SK-N-SH treated with all-trans-retinoic acid at 6 μM for 48 hours (cell line): ENCODE measurements at regions not wholly inside any gene's neighbourhood (a gene's known extent, or its start where the extent isn't known, plus 50 kb on each side); places are given as distances from the start of the nearest gene placed in this dataset.

Experiments
- ATAC-seq: fragments of 200-7000 bp; cut with Tn5 transposase; 3 replicates; pipeline ENCODE4 v1.9.1; 2020; ENCODE audit warnings: mild to moderate bottlenecking, moderate library complexity
- ARNTL ChIP-seq: fragments of 450-650 bp; formaldehyde crosslinking; IDR thresholded peaks from 2 replicates; pipeline ENCODE4 v1.5.0; 2020; ENCODE audit warnings: low read depth, mild to moderate bottlenecking, moderate library complexity, borderline replicate concordance
- BACH2 ChIP-seq: fragments of 250-450 bp; sonication (Bioruptor Pico); IDR thresholded peaks from 2 replicates; pipeline ENCODE4 v1.9.0; 2021; ENCODE audit warnings: mild to moderate bottlenecking, borderline replicate concordance
- CSDC2 ChIP-seq: fragments of 250-450 bp; sonication (Bioruptor Pico); IDR thresholded peaks from 2 replicates; pipeline ENCODE4 v1.5.0; 2020; ENCODE audit warnings: mild to moderate bottlenecking, moderate library complexity
- CSRNP3 ChIP-seq: fragments of 250-450 bp; sonication (Bioruptor Pico); IDR thresholded peaks from 2 replicates; pipeline ENCODE4 v1.5.1; 2021; ENCODE audit warnings: mild to moderate bottlenecking, moderate library complexity
- ESRRG ChIP-seq: fragments of 250-450 bp; sonication (Bioruptor Pico); IDR thresholded peaks from 2 replicates; pipeline ENCODE4 v1.6.1; 2021; ENCODE audit warnings: mild to moderate bottlenecking
- GLIS3 ChIP-seq: fragments of 250-450 bp; sonication (Bioruptor Pico); IDR thresholded peaks from 2 replicates; pipeline ENCODE4 v1.5.0; 2020; ENCODE audit warnings: mild to moderate bottlenecking, moderate library complexity
- ISL1 ChIP-seq: fragments of 250-450 bp; sonication (Bioruptor Pico); IDR thresholded peaks from 2 replicates; pipeline ENCODE4 v2.1.2; 2022; ENCODE audit warnings: mild to moderate bottlenecking, moderate library complexity
- OSR1 ChIP-seq: fragments of 250-450 bp; sonication (Bioruptor Pico); IDR thresholded peaks from 2 replicates; pipeline ENCODE4 v1.8.0; 2022; ENCODE audit warnings: moderate library complexity, mild to moderate bottlenecking, inconsistent platforms
- PATZ1 ChIP-seq: fragments of 250-450 bp; sonication (Bioruptor Pico); IDR thresholded peaks from 2 replicates; pipeline ENCODE4 v1.8.0; 2020; ENCODE audit warnings: mild to moderate bottlenecking, moderate library complexity, borderline replicate concordance
- POU6F1 ChIP-seq: fragments of 250-450 bp; sonication (Bioruptor Pico); IDR thresholded peaks from 2 replicates; pipeline ENCODE4 v1.8.0; 2021; ENCODE audit warnings: low read depth, mild to moderate bottlenecking, moderate library complexity, borderline replicate concordance
- PPARA ChIP-seq: fragments of 250-450 bp; sonication (Bioruptor Pico); IDR thresholded peaks from 2 replicates; pipeline ENCODE4 v1.5.0; 2020; ENCODE audit warnings: mild to moderate bottlenecking, borderline replicate concordance
- RARB ChIP-seq: fragments of 250-450 bp; sonication (Bioruptor Pico); IDR thresholded peaks from 2 replicates; pipeline ENCODE4 v1.8.0; 2021; ENCODE audit warnings: mild to moderate bottlenecking, moderate library complexity
- SNAI2 ChIP-seq: fragments of 250-450 bp; sonication (Bioruptor Pico); IDR thresholded peaks from 2 replicates; pipeline ENCODE4 v1.5.0; 2020; ENCODE audit warnings: mild to moderate bottlenecking, moderate library complexity
- TCF4 ChIP-seq: fragments of 250-450 bp; sonication (Bioruptor Pico); IDR thresholded peaks from 2 replicates; pipeline ENCODE4 v1.8.0; 2021; ENCODE audit warnings: mild to moderate bottlenecking, moderate library complexity, borderline replicate concordance
- TOX ChIP-seq: fragments of 250-450 bp; sonication (Bioruptor Pico); IDR thresholded peaks from 2 replicates; pipeline ENCODE4 v1.8.0; 2021; ENCODE audit warnings: mild to moderate bottlenecking, moderate library complexity, borderline replicate concordance
- TSHZ2 ChIP-seq: fragments of 250-450 bp; sonication (Bioruptor Pico); IDR thresholded peaks from 2 replicates; pipeline ENCODE4 v1.5.0; 2020; ENCODE audit warnings: mild to moderate bottlenecking, moderate library complexity
- ZC3H10 ChIP-seq: fragments of 250-450 bp; sonication (Bioruptor Pico); IDR thresholded peaks from 2 replicates; pipeline ENCODE4 v1.5.1; 2021; ENCODE audit warnings: mild to moderate bottlenecking, moderate library complexity
- ZFP3 ChIP-seq: fragments of 250-450 bp; sonication (Bioruptor Pico); IDR thresholded peaks from 2 replicates; pipeline ENCODE4 v1.5.0; 2020; ENCODE audit warnings: mild to moderate bottlenecking, moderate library complexity
- ZFP30 ChIP-seq: fragments of 450-650 bp; formaldehyde crosslinking; IDR thresholded peaks from 2 replicates; pipeline ENCODE4 v1.5.0; 2022; ENCODE audit warnings: mild to moderate bottlenecking, moderate library complexity
- ZNF565 ChIP-seq: fragments of 450-650 bp; formaldehyde crosslinking; conservative IDR thresholded peaks from 2 replicates; pipeline ENCODE4 v1.5.0; 2020; ENCODE audit warnings: low read depth, mild to moderate bottlenecking, moderate library complexity
- ZNF70 ChIP-seq: fragments of 450-650 bp; formaldehyde crosslinking; IDR thresholded peaks from 2 replicates; pipeline ENCODE4 v1.5.0; 2020; ENCODE audit warnings: mild to moderate bottlenecking, moderate library complexity
- ZNF8 ChIP-seq: fragments of 450-650 bp; formaldehyde crosslinking; IDR thresholded peaks from 2 replicates; pipeline ENCODE4 v1.5.0; 2020; ENCODE audit warnings: mild to moderate bottlenecking, moderate library complexity
- TF ChIP-seq, protein P1 (sequence below): fragments of 250-450 bp; sonication (Bioruptor Pico); IDR thresholded peaks from 2 replicates; pipeline ENCODE4 v1.5.1; 2020; ENCODE audit warnings: low read depth, mild to moderate bottlenecking, moderate library complexity

GRCh38 chr5:72000707-72001106 lies 106.6 kb upstream of the MAP1B start:
- ATAC-seq = no peak
- TF ChIP-seq TCF4 (CRISPR knock-in tag) (no peak), TOX (CRISPR knock-in tag) (no peak), CSDC2 (no peak), ESRRG (no peak), ZFP30 (CRISPR knock-in tag) (no peak), ZFP3 (CRISPR knock-in tag) (no peak), POU6F1 (CRISPR knock-in tag) (no peak), TSHZ2 (CRISPR knock-in tag) (no peak), ISL1 (CRISPR knock-in tag) (no peak), GLIS3 (no peak), OSR1 (CRISPR knock-in tag) (no peak), BACH2 (CRISPR knock-in tag) (no peak), PPARA (CRISPR knock-in tag) (no peak), ZNF565 (CRISPR knock-in tag) (no peak), RARB (CRISPR knock-in tag) (no peak), PATZ1 (CRISPR knock-in tag) (no peak), ARNTL (CRISPR knock-in tag) (no peak), ZNF8 (CRISPR knock-in tag) (no peak)
- TF ChIP-seq, protein P1, sequence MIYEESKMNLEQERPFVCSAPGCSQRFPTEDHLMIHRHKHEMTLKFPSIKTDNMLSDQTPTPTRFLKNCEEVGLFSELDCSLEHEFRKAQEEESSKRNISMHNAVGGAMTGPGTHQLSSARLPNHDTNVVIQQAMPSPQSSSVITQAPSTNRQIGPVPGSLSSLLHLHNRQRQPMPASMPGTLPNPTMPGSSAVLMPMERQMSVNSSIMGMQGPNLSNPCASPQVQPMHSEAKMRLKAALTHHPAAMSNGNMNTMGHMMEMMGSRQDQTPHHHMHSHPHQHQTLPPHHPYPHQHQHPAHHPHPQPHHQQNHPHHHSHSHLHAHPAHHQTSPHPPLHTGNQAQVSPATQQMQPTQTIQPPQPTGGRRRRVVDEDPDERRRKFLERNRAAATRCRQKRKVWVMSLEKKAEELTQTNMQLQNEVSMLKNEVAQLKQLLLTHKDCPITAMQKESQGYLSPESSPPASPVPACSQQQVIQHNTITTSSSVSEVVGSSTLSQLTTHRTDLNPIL (CRISPR knock-in tag) = no peak

DNA sequence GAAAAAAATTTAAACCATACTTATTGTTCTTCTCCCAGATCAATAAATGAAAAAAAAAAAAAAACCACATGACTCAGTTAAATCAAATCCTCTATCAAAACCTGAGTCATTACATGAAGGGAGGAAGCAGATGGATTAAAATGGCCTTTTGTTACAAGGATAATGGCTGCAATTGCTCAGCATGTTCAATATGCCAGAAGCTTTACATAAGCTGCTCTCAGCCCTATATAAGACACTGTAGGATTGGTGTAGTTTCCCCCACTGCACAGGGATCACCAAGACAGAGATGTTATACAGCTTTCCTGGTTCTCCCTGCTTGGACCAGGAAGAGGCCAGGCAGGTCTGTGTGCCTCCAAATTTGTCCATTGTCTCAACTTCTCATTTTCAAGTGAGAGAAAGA lies 101.6 kb upstream of the MAP1B start:
- TF ChIP-seq ESRRG (no peak), ISL1 (CRISPR knock-in tag) (no peak), TCF4 (CRISPR knock-in tag) (no peak), RARB (CRISPR knock-in tag) (no peak), ZFP3 (CRISPR knock-in tag) (no peak), TOX (CRISPR knock-in tag) (no peak), ZC3H10 (CRISPR knock-in tag) (no peak), TSHZ2 (CRISPR knock-in tag) (no peak), CSDC2 (no peak), ZNF70 (CRISPR knock-in tag) (no peak), BACH2 (CRISPR knock-in tag) (no peak), OSR1 (CRISPR knock-in tag) (no peak), ARNTL (CRISPR knock-in tag) (no peak), CSRNP3 (CRISPR knock-in tag) (no peak), PPARA (CRISPR knock-in tag) (no peak), SNAI2 (CRISPR knock-in tag) (no peak)
- TF ChIP-seq, protein P1 (CRISPR knock-in tag) = no peak

More for the DNA sequence above, 101.6 kb upstream of the MAP1B start:
- no peak for ATAC-seq
